HuH-7 (cell line): ENCODE measurements at regions not wholly inside any gene's neighbourhood (a gene's known extent, or its start where the extent isn't known, plus 50 kb on each side); places are given as distances from the start of the nearest gene placed in this dataset.

Experiments used
- DNase-seq: peaks from one replicate; pipeline ENCODE4 v3.0.0; 2011; ENCODE audit warnings: low spot score

DNA sequence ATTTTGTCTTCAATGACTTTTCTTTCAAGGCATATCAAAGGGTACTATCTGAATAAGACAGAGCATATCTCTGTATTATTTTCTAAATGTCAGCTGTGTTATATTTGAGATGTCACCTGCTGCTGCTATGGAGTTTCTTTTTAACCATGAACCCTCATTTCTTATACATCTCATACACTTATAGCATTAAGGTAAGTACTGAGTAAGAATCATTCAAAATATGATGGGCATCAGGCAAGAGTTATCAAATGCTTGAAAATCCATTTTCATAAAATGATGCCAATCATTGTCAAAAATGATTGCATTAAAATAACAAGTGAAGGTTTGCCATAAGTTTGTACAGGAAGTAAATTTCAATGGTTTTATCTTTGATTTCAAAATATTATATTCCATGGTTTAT, 2005.0 kb upstream of the PCDH20 start:
- no peak for DNase-seq

GRCh38 chr13:63414247-63414646, 1998.6 kb upstream of the PCDH20 start:
- DNase-seq: no peak

DNA sequence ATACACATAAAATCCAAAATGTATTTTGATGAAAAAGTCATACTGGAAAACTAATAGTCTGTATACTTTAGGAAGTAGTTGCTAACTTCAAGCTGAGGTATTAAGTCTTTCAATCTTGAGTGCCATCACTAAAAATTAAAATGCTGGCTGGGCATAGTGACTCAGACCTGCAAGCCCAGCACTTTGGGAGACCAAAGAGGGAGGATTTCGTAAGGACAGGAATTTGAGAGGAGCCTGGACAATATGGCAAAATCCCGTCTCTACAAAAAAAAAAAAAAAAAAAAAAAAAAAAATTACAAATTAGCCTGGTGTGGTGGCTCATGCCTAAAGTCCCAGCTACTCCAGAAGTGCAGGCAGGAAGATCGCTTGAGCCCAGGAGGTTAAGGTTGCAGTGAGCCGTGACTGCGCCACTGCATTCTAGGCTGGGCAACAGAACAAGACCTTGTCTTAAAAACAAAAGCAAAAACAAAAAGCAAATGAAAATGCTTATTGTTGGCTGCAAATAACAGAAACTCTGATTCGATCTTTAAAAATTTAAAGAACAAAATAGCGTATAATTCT, 1994.2 kb upstream of the PCDH20 start:
- DNase-seq: no peak

- DNase-seq: no peak
Measured at GRCh38 chr13:63408331-63409189, 1992.9 kb upstream of the PCDH20 start.

- DNase-seq: no peak
Measured at GRCh38 chr13:63403733-63404132, 1988.1 kb upstream of the PCDH20 start.

GRCh38 chr13:63396746-63397145, 1981.1 kb upstream of the PCDH20 start:
- DNase-seq: no peak

DNA sequence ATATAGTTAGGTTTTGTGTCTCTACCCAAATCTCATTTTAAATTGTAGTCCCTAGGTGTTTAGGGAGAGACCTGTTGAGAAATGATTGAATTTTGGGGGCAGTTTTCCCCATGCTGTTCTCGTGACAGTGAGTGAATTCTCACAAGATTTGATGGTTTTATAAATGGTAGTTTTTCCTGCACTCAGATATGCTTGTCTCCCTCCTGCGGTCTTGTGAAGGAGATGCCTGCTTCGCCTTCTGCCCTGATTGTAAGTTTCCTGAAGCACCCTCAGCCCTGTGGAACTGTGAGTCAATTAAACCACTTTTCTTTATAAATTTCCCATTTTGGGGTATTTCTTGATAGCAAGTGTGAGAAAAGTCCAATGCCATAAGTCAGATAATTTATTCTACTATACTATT, 1977.5 kb upstream of the PCDH20 start:
- no peak for DNase-seq

- no peak for DNase-seq
Measured at GRCh38 chr13:63389756-63390155, 1974.1 kb upstream of the PCDH20 start.

- DNase-seq: no peak
Measured at GRCh38 chr13:63381078-63381859, 1965.6 kb upstream of the PCDH20 start.

DNA sequence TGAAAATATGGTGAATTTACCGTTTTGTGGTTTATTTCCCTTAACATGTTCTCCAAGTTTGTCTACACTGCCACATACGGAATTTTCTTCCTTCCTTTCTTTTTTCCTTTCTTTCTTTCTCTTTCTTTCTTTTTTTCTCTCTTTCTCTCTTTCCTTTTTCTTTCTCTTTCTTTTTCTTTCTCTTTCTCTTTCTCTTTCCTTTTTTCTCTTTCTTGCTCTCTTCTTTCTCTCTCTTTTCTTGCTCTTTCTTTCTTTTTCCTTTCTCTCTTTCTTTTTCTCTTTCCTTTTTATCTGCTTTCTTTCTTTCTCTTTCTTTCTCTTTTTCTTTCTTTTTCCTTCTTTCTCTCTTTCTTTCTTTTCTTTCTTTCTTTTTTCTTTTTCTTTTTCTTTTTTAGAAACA, 1962.3 kb upstream of the PCDH20 start:
- no peak for DNase-seq

DNA sequence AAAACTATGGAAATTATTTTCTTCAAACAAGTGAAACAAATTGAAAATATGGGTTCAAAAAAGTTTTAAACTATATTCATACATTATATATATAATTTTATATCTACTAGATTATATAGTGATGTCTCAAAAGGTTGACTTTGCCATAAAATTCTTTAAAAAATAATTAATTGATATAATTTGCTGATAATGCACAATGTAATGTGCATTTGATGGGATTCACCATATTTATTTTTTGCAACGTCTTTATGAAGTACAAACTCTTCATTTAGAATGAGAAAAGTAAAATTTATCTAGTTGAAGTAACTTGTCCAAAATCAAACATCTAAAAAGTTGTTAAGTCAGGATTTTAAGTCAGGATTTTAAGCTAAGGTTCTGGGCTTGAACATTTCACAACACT, 1954.5 kb upstream of the PCDH20 start:
- DNase-seq: no peak

- DNase-seq: no peak
Measured at GRCh38 chr13:63367522-63368198, 1952.0 kb upstream of the PCDH20 start.

GRCh38 chr13:63364159-63364558, 1948.5 kb upstream of the PCDH20 start:
- no peak for DNase-seq

- no peak for DNase-seq
Measured at GRCh38 chr13:63351533-63351932, 1935.9 kb upstream of the PCDH20 start.

- DNase-seq: no peak
Measured at GRCh38 chr13:63351081-63351480, 1935.4 kb upstream of the PCDH20 start.

- DNase-seq: no peak
Measured at GRCh38 chr13:63345835-63346234, 1930.2 kb upstream of the PCDH20 start.

- DNase-seq: no peak
Measured at GRCh38 chr13:63344711-63345110, 1929.1 kb upstream of the PCDH20 start.

DNA sequence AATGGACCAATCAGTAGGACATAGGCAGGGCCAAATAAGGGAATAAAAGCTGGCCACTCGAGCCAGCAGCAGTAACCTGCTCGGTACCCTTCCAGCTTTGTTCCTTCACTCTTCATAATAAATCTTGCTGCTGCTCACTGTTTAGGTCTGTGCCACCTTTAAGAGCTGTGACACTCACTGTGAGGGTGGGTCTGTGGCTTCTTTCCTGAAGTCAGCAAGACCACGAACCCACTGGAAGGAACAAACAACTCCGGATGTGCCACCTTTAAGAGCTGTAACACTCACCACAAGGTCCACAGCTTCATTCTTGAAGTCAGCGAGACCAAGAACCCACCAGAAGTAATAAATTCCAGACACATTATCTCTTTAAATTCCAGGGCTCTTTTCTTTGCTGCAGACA, 1922.3 kb upstream of the PCDH20 start:
- DNase-seq: no peak

DNA sequence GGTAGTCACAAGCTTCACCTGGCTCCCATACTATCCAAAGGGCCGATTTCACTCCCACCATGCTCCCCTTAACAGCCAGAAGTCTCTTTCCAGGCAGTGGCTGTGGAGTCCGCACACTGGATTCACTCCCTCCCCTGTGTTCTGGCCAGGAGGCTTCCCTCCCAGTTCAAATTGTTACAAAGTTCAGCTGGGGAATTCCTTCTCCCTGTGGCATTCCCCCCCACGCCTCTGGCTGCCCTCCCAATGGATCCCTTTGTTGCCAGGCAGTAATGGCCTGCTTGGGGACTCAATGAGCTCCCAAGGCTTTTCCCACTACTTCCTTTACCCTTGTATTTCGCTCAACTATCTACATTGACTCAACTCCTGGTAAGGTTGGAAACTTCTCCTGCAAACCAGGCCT, 1921.4 kb upstream of the PCDH20 start:
- DNase-seq: no peak

DNA sequence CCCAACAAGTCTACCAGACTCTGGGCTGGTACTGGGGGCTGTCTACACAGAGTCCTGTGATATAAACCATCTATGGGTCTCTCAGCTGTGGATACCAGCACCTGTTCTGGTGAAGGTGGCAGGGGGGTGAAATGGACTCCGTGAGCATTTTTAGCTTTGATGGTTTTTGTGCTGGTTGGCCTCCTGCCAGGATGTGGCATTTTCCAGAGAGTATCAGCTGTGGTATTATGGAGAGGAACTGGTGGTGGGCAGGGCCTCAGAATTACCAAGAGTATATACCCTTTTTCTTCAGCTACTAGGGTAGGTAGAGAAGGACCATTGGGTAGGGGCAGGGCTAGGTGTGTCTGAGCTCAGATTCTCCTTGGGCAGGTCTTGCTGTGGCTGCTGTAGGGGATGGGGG, 1920.9 kb upstream of the PCDH20 start:
- no peak for DNase-seq

- no peak for DNase-seq
Measured at GRCh38 chr13:63327584-63327983, 1911.9 kb upstream of the PCDH20 start.

DNA sequence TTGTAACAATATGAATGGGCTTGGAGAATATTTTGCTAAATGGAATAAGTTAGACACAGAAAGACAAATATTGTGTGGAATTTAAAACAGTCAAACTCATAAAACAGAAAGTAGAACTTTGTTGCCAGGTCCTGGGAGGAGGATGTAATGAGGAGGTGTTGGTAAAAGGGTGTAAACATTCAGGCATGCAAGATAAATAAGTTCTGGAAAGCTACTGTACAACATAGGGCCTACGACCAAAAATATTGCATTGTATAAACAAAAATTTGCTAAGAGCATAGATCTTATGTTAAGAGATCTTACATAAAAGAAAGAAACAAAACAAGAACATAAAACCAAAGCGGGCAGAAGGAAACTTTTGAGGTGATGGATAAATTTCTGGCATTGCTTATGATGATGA, 1907.8 kb upstream of the PCDH20 start:
- DNase-seq: no peak

DNA sequence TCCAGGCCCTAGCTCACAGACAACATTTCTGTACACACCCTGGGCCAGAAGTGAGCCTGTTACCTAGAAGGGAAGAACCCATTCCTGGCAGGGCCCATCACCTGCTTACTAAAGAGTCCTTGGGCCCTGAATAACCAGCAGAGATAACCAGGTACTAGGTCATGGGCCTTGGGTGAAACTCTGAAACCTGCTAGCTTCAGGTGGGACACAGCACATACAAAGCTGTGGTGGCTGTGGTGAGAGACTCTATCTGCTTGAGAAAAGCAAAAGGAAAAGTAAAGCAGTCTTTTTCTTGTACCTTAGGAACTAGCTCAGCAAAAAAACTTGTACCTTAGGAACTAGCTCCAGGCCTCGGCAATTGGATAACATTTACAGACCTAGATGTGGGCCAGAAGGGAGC, 1895.9 kb upstream of the PCDH20 start:
- no peak for DNase-seq
